ENCODE measurements at regions not wholly inside any gene's neighbourhood (a gene's known extent, or its start where the extent isn't known, plus 50 kb on each side); places are given as distances from the start of the nearest gene placed in this dataset.
"Not testable (repeated sequence)": the region's sequence is repeated elsewhere in the genome, so short reads cannot be mapped to it uniquely, and the experiment has no call there.

DNA sequence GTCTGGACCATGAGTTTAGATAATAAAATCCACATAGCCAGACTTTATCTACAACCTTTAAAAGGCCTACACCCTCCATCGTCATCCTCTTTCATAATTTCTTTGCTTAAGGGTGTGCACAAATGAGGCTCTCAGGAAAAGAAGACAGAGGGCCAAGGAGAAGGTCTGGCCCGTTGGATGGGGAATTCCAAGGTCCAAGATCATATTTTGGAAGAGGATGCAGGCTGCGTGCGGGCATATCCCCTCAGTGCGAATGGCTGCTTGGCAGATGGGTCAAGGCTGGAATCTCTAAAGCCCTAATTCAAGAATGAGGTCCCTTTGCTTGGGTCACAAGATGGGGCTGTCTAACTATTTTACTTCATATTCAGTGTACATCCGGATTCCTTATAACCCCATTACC is 782.2 kb upstream of the NCAM2 start:
- no peak for DNase-seq (ENCODE audit: insufficient read length, low spot score)
- FAIRE-seq, result no peak
- no peak for TF ChIP-seq POLR2A (IDR thresholded peaks at IDR 0.05; ENCODE audit: low read depth, low read length)

- no peak for TF ChIP-seq POLR2A (IDR thresholded peaks at IDR 0.05; ENCODE audit: low read depth, low read length)
- FAIRE-seq (no peak), DNase-seq (ENCODE audit: insufficient read length, low spot score) (no peak)
These were observed 777.6 kb upstream of the NCAM2 start for GRCh38 chr21:20220586-20220985.

DNA sequence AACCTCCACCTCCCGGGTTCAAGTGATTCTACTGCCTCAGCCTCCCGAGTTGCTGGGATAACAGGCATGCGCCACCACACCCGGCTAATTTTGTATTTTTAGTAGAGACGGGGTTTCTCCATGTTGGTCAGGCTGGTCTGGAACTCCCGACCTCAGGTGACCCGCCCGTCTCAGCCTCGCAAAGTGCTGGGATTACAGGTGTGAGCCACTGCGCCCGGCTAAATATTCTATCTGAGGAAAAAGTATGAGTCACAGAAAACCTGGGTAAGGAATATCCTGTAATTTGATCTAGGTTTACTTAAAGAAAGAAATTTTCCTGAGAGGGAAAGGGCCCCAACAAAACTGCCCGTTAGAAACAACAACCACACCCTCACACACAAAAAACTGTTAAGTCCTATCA is 776.2 kb upstream of the NCAM2 start:
- not testable (repeated sequence) for FAIRE-seq; DNase-seq (ENCODE audit: insufficient read length, low spot score)

DNA sequence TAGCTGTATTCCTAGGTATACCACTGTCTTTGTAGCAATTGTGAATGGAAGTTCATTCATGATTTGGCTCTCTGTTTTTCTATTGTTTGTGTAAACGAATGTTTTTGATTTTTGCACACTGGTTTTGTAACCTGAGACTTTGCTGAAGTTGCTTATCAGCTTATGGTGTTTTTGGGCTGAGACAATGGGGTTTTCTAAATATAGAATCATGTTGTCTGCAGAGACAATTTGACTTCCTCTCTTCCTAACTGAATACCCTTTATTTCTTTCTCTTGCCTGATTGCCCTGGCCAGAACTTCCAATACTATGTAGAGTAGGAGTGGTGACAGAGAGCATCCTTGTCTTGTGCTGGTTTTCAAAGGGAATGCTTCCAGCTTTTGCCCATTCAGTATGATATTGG is 761.6 kb upstream of the NCAM2 start:
- FAIRE-seq; DNase-seq (ENCODE audit: insufficient read length, low spot score): not testable (repeated sequence)

DNA sequence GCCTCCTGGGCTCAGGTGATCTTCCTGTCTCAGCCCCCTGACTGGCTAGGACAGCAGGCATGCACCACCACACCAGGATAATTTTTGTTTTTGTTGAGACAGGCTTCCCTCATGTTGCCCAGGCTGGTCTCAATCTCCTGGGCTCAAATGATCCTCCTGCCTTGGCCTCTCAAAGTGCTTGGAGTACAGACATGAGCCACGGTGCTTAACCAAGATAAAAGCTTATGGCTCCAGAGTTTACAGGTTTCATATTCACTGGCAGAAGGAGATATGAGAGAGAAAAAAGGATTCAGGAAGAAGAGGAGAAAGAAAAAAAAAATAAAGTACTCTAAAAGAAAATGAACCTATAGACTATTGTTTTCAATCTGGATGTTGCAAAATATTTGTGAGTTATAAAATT is 748.8 kb upstream of the NCAM2 start:
- FAIRE-seq (no peak), DNase-seq (ENCODE audit: insufficient read length, low spot score) (no peak)
- no peak for TF ChIP-seq POLR2A (IDR thresholded peaks at IDR 0.05; ENCODE audit: low read depth, low read length)

GRCh38 chr21:20250337-20250736 is 747.9 kb upstream of the NCAM2 start:
- FAIRE-seq (no peak), DNase-seq (ENCODE audit: insufficient read length, low spot score) (no peak)
- TF ChIP-seq POLR2A (IDR thresholded peaks at IDR 0.05; ENCODE audit: low read depth, low read length), result no peak

- FAIRE-seq, result no peak
- TF ChIP-seq POLR2A (IDR thresholded peaks at IDR 0.05; ENCODE audit: low read depth, low read length), result no peak
- no peak for DNase-seq (ENCODE audit: insufficient read length, low spot score)
These were observed 744.9 kb upstream of the NCAM2 start for GRCh38 chr21:20253261-20253660.

GRCh38 chr21:20254964-20255363 is 743.2 kb upstream of the NCAM2 start:
- no peak for TF ChIP-seq POLR2A (IDR thresholded peaks at IDR 0.05; ENCODE audit: low read depth, low read length)
- no peak for FAIRE-seq
- no peak for DNase-seq (ENCODE audit: insufficient read length, low spot score)

DNA sequence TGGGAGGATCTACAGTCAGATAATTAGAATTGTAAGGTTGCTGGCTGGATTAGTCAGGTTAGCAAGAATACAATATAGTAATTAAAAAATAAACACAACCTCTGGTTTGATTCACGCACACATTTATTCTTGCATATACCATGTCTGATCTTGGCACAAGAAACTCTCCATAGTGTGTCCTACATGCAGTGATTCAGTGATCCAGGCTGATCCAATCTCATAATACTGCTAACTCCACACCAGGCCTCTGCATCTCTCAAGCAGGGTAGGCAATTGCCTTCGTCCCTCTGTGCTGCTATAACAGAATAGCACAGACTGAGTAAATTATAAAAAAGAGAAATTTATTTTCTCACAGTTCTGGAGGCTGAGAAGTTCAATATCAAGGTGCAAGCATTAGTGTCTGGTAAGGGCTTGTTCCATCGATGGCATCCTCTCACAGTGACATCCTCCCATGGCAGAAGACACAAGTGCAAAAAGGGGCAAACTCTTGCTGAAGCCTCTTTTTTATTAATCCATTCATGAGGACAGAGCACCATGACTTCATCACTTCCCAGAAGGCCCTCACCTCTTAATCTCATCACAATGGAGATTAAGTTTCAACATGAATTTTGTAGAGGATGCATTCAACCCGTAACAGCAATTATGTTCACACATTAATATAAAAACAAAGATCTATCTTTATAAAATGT is 741.0 kb upstream of the NCAM2 start:
- no peak for TF ChIP-seq POLR2A (IDR thresholded peaks at IDR 0.05; ENCODE audit: low read depth, low read length)

GRCh38 chr21:20258542-20258941 is 739.7 kb upstream of the NCAM2 start:
- no peak for DNase-seq (ENCODE audit: insufficient read length, low spot score)
- no peak for FAIRE-seq
- TF ChIP-seq POLR2A (IDR thresholded peaks at IDR 0.05; ENCODE audit: low read depth, low read length), result no peak

More for the DNA sequence above, 741.0 kb upstream of the NCAM2 start:
- no peak for FAIRE-seq
- no peak for DNase-seq (ENCODE audit: insufficient read length, low spot score)

- no peak for FAIRE-seq
These were observed 739.0 kb upstream of the NCAM2 start for GRCh38 chr21:20259031-20259867.

GRCh38 chr21:20260124-20260523 is 738.1 kb upstream of the NCAM2 start:
- FAIRE-seq, result no peak

More at GRCh38 chr21:20259031-20259867, 739.0 kb upstream of the NCAM2 start:
- no peak for DNase-seq (ENCODE audit: insufficient read length, low spot score)
- no peak for TF ChIP-seq POLR2A (IDR thresholded peaks at IDR 0.05; ENCODE audit: low read depth, low read length)

GRCh38 chr21:20261364-20261763 is 736.8 kb upstream of the NCAM2 start:
- FAIRE-seq (no peak), DNase-seq (ENCODE audit: insufficient read length, low spot score) (no peak)
- TF ChIP-seq POLR2A (IDR thresholded peaks at IDR 0.05; ENCODE audit: low read depth, low read length), result no peak

More at GRCh38 chr21:20260124-20260523, 738.1 kb upstream of the NCAM2 start:
- no peak for DNase-seq (ENCODE audit: insufficient read length, low spot score)
- no peak for TF ChIP-seq POLR2A (IDR thresholded peaks at IDR 0.05; ENCODE audit: low read depth, low read length)

DNA sequence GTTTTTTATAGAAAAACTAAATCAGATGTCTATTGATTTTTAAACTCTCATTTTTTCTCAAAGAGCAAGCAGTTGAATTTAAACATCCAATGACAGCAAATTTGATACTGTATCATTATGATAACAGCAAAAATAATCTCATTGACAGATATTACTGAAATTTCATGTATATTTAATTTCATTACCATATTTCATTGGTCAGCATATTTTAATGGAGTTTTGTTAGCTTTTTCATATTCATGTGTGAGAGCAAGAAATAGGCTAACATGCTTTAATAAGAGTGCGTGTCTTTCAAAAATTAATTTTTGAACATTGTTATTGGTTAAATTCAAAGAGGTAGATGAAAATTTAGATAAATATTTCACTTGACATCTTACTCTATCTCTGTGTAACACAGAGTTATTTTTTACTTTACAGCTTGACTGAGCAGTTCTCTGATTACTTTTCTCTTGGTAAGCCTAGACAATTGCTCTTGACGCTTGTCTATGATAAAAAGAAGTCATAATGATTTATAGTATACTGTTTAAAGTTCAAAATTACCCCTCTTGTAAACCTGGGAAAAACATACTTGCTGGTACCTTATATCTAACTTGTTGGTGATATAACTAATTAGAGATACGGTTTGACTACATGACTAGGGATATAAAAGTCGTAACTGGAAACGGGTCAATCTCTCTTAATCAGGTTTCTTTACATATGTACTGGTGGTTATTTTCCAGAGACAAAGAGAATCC is 732.3 kb upstream of the NCAM2 start:
- no peak for TF ChIP-seq POLR2A (IDR thresholded peaks at IDR 0.05; ENCODE audit: low read depth, low read length)
- FAIRE-seq (no peak), DNase-seq (ENCODE audit: insufficient read length, low spot score) (no peak)

- DNase-seq (ENCODE audit: insufficient read length, low spot score) (no peak), FAIRE-seq (no peak)
- TF ChIP-seq POLR2A (IDR thresholded peaks at IDR 0.05; ENCODE audit: low read depth, low read length), result no peak
These were observed 731.8 kb upstream of the NCAM2 start for GRCh38 chr21:20266441-20266710.

All from H54 (cell line).